HEK293T (cell line): ENCODE measurements at regions not wholly inside any gene's neighbourhood (a gene's known extent, or its start where the extent isn't known, plus 50 kb on each side); places are given as distances from the start of the nearest gene placed in this dataset.

Experiments used
- CTCF ChIA-PET: fragments of 350-600 bp; formaldehyde crosslinking; extraction: SDS; loops from one replicate; lab custom pipeline; 2021; ENCODE audit warnings: antibody characterized with exemption, inconsistent platforms; lab: Yijun Ruan, JAX
- POLR2A ChIA-PET: fragments of 350-600 bp; formaldehyde crosslinking; extraction: SDS; loops from one replicate; lab custom pipeline; 2020; ENCODE audit warnings: antibody characterized with exemption, inconsistent platforms; lab: Yijun Ruan, JAX
- DNase-seq: peaks from one replicate; pipeline ENCODE4 v3.0.0; 2012; ENCODE audit warnings: mixed read lengths; ENCODE audit errors: extremely low spot score
- ARNT ChIP-seq: fragments of 450-650 bp; IDR thresholded peaks from 2 replicates; pipeline ENCODE4 v1.6.1; 2017; ENCODE audit warnings: mild to moderate bottlenecking
- BHLHE40 ChIP-seq: fragments of 450-650 bp; IDR thresholded peaks from 2 replicates; pipeline ENCODE4 v1.6.1; 2016; ENCODE audit warnings: mild to moderate bottlenecking, moderate library complexity, borderline replicate concordance
- CTBP1 ChIP-seq: fragments of 450-650 bp; IDR thresholded peaks from 2 replicates; pipeline ENCODE4 v1.6.1; 2016; ENCODE audit warnings: borderline replicate concordance
- ELF4 ChIP-seq: fragments of 450-650 bp; IDR thresholded peaks from 2 replicates; pipeline ENCODE4 v1.6.1; 2017; ENCODE audit warnings: antibody characterized with exemption
- FOXA1 ChIP-seq: fragments of 450-650 bp; IDR thresholded peaks from 2 replicates; pipeline ENCODE4 v1.6.1; 2016; ENCODE audit warnings: mild to moderate bottlenecking
- FOXK2 ChIP-seq: fragments of 450-650 bp; IDR thresholded peaks from 2 replicates; pipeline ENCODE4 v1.6.1; 2016; ENCODE audit warnings: mild to moderate bottlenecking
- FOXM1 ChIP-seq: fragments of 450-650 bp; IDR thresholded peaks from 2 replicates; pipeline ENCODE4 v1.6.1; 2017; ENCODE audit warnings: mild to moderate bottlenecking, borderline replicate concordance
- HDGF ChIP-seq: fragments of 450-650 bp; IDR thresholded peaks from 2 replicates; pipeline ENCODE4 v1.6.1; 2017; ENCODE audit warnings: antibody characterized with exemption, borderline replicate concordance
- L3MBTL2 ChIP-seq: fragments of 450-650 bp; conservative IDR thresholded peaks from 2 replicates; pipeline ENCODE4 v1.6.1; 2016; ENCODE audit warnings: mild to moderate bottlenecking
- LEF1 ChIP-seq: fragments of 450-650 bp; IDR thresholded peaks from 2 replicates; pipeline ENCODE4 v1.6.1; 2017; ENCODE audit warnings: mild to moderate bottlenecking, borderline replicate concordance
- NFRKB ChIP-seq: fragments of 450-650 bp; IDR thresholded peaks from 2 replicates; pipeline ENCODE4 v1.6.1; 2016; ENCODE audit warnings: mild to moderate bottlenecking, moderate library complexity
- SP1 ChIP-seq: fragments of 450-650 bp; IDR thresholded peaks from 2 replicates; pipeline ENCODE4 v1.6.1; 2017
- SUZ12 ChIP-seq: fragments of 450-650 bp; IDR thresholded peaks from 2 replicates; pipeline ENCODE4 v1.6.1; 2016; ENCODE audit warnings: mild to moderate bottlenecking
- TARDBP ChIP-seq: fragments of 450-650 bp; IDR thresholded peaks from 2 replicates; pipeline ENCODE4 v1.6.1; 2016
- ZNF384 ChIP-seq: fragments of 450-650 bp; IDR thresholded peaks from 2 replicates; pipeline ENCODE4 v1.6.1; 2016
- TF ChIP-seq, protein P1 (sequence below): fragments of 450-650 bp; IDR thresholded peaks from 2 replicates; pipeline ENCODE4 v1.6.1; 2016

DNA sequence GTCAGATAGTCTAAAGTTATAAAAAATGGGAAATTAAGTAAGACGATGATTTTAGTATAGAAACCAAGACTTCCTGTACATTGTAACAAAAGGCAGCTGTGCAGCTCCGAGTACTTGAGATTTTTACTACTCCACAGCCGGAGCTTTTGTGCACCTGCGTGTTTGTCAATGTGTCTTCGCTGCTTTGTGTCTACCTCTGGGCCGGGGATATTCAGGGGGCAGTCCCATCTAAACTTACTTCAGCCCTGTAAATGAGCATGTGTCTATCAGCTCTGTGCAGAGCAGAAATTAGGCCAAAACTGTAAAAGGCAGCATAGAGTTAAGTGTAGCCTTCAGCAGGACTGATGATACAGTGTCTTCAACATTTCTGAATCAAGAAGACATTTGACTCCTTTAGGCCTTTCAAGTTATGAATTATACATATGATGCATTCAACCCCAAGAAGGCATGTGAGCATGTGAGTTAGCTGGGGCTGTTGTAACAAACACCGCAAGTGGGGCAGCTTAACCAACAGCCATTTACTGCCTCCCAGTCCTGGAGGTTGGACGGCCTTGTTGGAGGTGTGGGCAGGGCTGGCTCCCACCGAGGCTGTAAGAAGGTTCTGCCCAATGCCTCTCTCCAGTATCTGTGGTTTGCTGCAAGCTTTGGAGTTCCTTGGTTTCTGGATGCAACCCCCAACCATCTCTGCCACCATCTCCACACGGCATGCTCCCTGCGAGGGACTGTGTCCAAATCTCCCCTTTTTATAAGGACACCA is 191.0 kb upstream of the IRS2 start:
- CTCF ChIA-PET = no interaction called here
- no peak for DNase-seq
- no peak for TF ChIP-seq ARNT
- TF ChIP-seq ELF4 = no peak
- no peak for TF ChIP-seq BHLHE40
- no peak for TF ChIP-seq TARDBP
- no peak for TF ChIP-seq L3MBTL2
- no peak for TF ChIP-seq LEF1
- TF ChIP-seq HDGF = no peak
- no peak for TF ChIP-seq SUZ12
- TF ChIP-seq NFRKB = no peak
- TF ChIP-seq FOXK2 = no peak
- TF ChIP-seq ZNF384 = no peak
- no peak for TF ChIP-seq SP1
- TF ChIP-seq, protein P1, sequence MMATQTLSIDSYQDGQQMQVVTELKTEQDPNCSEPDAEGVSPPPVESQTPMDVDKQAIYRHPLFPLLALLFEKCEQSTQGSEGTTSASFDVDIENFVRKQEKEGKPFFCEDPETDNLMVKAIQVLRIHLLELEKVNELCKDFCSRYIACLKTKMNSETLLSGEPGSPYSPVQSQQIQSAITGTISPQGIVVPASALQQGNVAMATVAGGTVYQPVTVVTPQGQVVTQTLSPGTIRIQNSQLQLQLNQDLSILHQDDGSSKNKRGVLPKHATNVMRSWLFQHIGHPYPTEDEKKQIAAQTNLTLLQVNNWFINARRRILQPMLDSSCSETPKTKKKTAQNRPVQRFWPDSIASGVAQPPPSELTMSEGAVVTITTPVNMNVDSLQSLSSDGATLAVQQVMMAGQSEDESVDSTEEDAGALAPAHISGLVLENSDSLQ = no peak
- no peak for TF ChIP-seq CTBP1
- no peak for TF ChIP-seq FOXA1
- TF ChIP-seq FOXM1 = no peak
- POLR2A ChIA-PET = no interaction called here

DNA sequence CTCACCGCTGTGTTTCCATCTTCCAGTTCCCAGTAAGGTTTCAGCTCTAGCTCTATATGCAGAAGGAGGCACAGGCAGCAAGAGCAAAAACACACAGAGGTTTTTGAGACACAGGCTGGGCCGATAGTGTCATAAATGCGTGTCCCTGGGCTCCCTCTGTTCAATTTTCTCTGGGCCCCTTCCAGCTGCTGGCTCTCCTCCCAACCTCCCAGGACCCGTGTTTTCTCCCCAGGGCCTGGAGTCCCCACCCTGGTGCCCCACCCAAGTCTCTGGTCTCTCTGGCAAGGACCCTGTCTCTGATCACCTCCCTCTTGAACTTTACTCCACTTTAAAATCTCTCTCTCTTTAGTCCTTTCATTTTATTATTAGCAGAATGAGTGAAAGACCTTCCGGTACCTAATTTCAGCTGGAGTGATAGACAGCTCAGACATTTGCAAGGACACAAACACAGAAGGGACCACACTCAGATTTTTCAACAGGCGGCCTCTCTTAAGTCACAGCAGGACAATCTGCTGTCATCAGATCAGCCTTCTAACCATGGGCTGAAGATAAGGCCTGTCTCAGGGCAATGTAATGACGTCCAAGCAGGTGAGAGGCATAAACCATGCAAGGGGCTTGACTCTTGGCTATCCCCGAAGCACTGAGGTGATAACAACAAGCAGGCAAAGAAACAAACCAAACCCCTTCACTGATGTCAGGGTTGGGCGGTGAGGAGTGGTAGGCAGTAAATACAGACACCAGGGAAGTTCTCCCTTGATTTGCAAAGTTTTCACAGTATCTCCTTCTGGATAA is 190.0 kb upstream of the IRS2 start:
- no peak for DNase-seq
- no peak for TF ChIP-seq ARNT
- TF ChIP-seq CTBP1 = no peak
- no peak for TF ChIP-seq L3MBTL2
- TF ChIP-seq LEF1 = no peak
- TF ChIP-seq SUZ12 = no peak
- no peak for TF ChIP-seq TARDBP
- POLR2A ChIA-PET = no interaction called here
- CTCF ChIA-PET = no interaction called here

DNA sequence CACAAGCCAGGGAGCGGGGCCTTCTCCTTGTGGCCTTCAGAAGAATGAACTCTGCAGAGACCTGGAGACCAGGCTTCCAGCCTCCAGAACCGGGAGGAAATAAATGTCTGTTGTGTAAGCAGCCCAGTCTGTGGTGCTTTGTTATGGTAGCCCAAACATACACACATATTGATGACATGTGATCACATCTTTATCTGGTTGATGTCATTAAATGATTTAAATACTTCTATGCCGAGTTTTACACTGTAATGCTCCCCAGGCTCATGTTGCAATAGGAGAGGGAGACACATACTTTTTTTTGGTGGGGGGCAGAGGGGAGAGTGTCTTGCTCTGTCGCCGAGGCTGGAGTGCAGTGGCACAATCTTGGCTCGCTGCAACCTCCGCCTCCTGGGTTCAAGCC is 188.0 kb upstream of the IRS2 start:
- no peak for TF ChIP-seq SP1
- no peak for DNase-seq
- POLR2A ChIA-PET = no interaction called here
- CTCF ChIA-PET = no interaction called here

DNA sequence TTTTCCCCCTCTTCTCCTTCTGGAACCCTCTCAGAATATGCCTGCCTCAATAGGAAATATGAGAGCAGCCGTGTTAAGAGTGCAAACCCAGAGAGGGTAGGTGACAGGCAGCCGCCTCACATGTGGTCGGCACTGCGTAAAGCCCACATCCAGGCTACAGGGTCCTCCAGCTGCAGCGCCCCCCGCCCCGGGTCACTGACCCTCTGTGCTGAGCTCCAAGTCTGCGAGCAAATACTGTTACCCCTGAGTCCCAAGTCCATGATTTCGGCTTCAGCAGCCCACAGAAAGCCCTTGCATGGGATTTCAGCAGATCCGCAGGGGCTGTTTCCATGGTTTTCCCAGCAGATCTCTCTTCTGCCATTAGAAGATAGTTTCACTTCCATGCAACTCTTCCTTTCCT is 186.9 kb upstream of the IRS2 start:
- TF ChIP-seq FOXA1 (no peak), ZNF384 (no peak), FOXM1 (no peak), HDGF (no peak), NFRKB (no peak), TARDBP (no peak), L3MBTL2 (no peak), SP1 (no peak), ELF4 (no peak), SUZ12 (no peak), LEF1 (no peak), ARNT (no peak), BHLHE40 (no peak), CTBP1 (no peak), FOXK2 (no peak)
- TF ChIP-seq, protein P1 = no peak
- ChIA-PET CTCF (no interaction called here), POLR2A (no interaction called here)
- no peak for DNase-seq

DNA sequence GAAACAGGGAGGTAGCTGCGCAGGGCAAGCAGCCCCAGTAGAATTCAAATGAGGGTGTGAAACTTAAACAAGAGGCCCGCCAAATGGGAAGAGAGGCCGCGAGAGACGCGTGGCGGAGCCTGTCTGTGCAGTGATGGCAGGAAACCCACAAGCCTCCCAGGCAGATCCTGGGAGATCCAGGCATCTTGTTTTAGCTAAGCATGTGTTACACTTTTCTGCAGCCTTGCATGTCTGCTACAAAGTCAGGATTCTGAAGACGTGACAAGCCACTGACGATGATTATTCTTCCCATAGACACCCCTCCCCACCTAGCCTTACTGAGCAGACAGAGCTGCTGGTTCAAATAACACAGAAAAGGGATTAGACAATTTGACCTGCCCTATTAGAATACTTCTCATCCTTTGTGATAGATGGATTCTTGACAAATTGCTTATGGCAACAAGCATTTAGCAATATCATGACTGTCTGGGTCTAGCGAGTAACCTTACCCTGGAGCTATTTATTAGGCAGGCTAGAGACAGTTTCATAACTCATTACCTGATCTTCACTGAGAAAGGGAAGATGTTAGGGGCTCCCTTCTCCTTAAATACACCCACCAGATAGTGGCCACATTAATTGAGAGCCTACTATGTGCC is 185.2 kb upstream of the IRS2 start:
- no peak for DNase-seq
- no peak for TF ChIP-seq LEF1
- CTCF ChIA-PET = no interaction called here
- POLR2A ChIA-PET = no interaction called here

- ChIA-PET CTCF (no interaction called here), POLR2A (no interaction called here)
- DNase-seq = no peak
- TF ChIP-seq, protein P1 = no peak
- no peak for TF ChIP-seq NFRKB
- no peak for TF ChIP-seq CTBP1
- no peak for TF ChIP-seq FOXK2
- TF ChIP-seq L3MBTL2 = no peak
- TF ChIP-seq SP1 = no peak
- TF ChIP-seq LEF1 = no peak
- no peak for TF ChIP-seq ELF4
- no peak for TF ChIP-seq BHLHE40
- no peak for TF ChIP-seq ARNT
- TF ChIP-seq SUZ12 = no peak
- TF ChIP-seq TARDBP = no peak
- TF ChIP-seq ZNF384 = no peak
- TF ChIP-seq FOXA1 = no peak
- TF ChIP-seq FOXM1 = no peak
- TF ChIP-seq HDGF = no peak
These were observed 184.6 kb upstream of the IRS2 start for GRCh38 chr13:109971006-109971405.
